Prostate gland (tissue), 2 donors: ENCODE measurements at regions not wholly inside any gene's neighbourhood (a gene's known extent, or its start where the extent isn't known, plus 50 kb on each side); places are given as distances from the start of the nearest gene placed in this dataset.

Experiments
- CTCF ChIP-seq, 4 experiments: fragments of 200-600 bp in 2 of 4; fragments of 450-650 bp in 2 of 4; sonication (generic) in 2 of 4; IDR thresholded peaks; 1 replicate in 3 of 4; 2 replicates in 1 of 4; pipeline ENCODE4 v1.5.1; 2016 to 2019; ENCODE audit warnings: antibody characterized with exemption in 4 of 4, mild to moderate bottlenecking in 2 of 4, moderate library complexity in 2 of 4
- POLR2A ChIP-seq: fragments of 450-650 bp; IDR thresholded peaks from one replicate; pipeline ENCODE4 v1.6.1; 2016; ENCODE audit warnings: antibody characterized with exemption, mild to moderate bottlenecking
- POLR2AphosphoS5 ChIP-seq: sonication (generic); formaldehyde crosslinking; IDR thresholded peaks from one replicate; pipeline ENCODE4 v1.6.1; 2017; ENCODE audit warnings: antibody characterized with exemption

GRCh38 chr3:137150825-137151224 is 193.0 kb downstream of the IL20RB start:
- no peak for TF ChIP-seq CTCF (IDR thresholded peaks at IDR 0.05)
- TF ChIP-seq POLR2A = no peak
- no peak for TF ChIP-seq POLR2AphosphoS5
